IMR-90 (cell line): ENCODE measurements at regions not wholly inside any gene's neighbourhood (a gene's known extent, or its start where the extent isn't known, plus 50 kb on each side); places are given as distances from the start of the nearest gene placed in this dataset.

ENCODE experiments used
- ATAC-seq: fragments of 200-7000 bp; cut with Tn5 transposase; 2 replicates; pipeline ENCODE4 v1.9.1; 2020; ENCODE audit warnings: low read depth, mild to moderate bottlenecking, moderate library complexity
- BruUV-seq: library from RNA; stranded (reverse); fragments of 400-500 nt; replicated peaks from 2 replicates; lab custom pipeline; 2021; lab: Mats Ljungman, UMichigan
- CTCF ChIA-PET: fragments of 300-600 bp; formaldehyde crosslinking; extraction: SDS; loops from one replicate; lab custom pipeline; 2021; ENCODE audit warnings: antibody characterized with exemption; lab: Yijun Ruan, JAX
- POLR2A ChIA-PET: fragments of 300-600 bp; sonication (Branson Sonifier 250); formaldehyde crosslinking; loops from one replicate; lab custom pipeline; 2022; ENCODE audit warnings: antibody characterized with exemption; ENCODE audit not compliant: unreplicated experiment; lab: Charles Lee
- DNase-seq: peaks from one replicate; pipeline ENCODE4 v3.0.0; 2013
- H2AFZ ChIP-seq: replicated peaks from 2 replicates; pipeline ENCODE3; 2013; ENCODE audit warnings: low read length, mild to moderate bottlenecking; ENCODE audit not compliant: poor library complexity
- H2AK5ac ChIP-seq: 2 replicates; pipeline ENCODE4 v1.6.1; 2013; ENCODE audit warnings: low read depth, low read length, inconsistent platforms
- H2AK9ac ChIP-seq: replicated peaks from 2 replicates; pipeline ENCODE3; 2013; ENCODE audit warnings: mild to moderate bottlenecking, low read depth, low read length, moderate library complexity; ENCODE audit not compliant: poor library complexity
- H2BK120ac ChIP-seq: 2 replicates; pipeline ENCODE4 v1.6.1; 2013; ENCODE audit warnings: low read depth, low read length, inconsistent platforms
- H2BK15ac ChIP-seq: 3 replicates; pipeline ENCODE4 v1.6.1; 2013; ENCODE audit warnings: low read depth, low read length, inconsistent platforms
- H2BK20ac ChIP-seq: 2 replicates; pipeline ENCODE4 v1.6.1; 2013; ENCODE audit warnings: low read depth, mild to moderate bottlenecking, inconsistent platforms, low read length, moderate library complexity
- H2BK5ac ChIP-seq: 2 replicates; pipeline ENCODE4 v1.6.1; 2013; ENCODE audit warnings: mild to moderate bottlenecking, low read depth, low read length, inconsistent platforms; ENCODE audit not compliant: poor library complexity, severe bottlenecking
- H3K14ac ChIP-seq: replicated peaks from 2 replicates; pipeline ENCODE4 v1.6.1; 2013; ENCODE audit warnings: low read depth, low read length, inconsistent platforms
- H3K18ac ChIP-seq: 2 replicates; pipeline ENCODE4 v1.6.1; 2013; ENCODE audit warnings: low read depth, low read length, control low read depth
- H3K23ac ChIP-seq: 2 replicates; pipeline ENCODE4 v1.6.1; 2013; ENCODE audit warnings: low read depth, low read length, inconsistent platforms
- H3K27ac ChIP-seq: 2 replicates; pipeline ENCODE4 v1.5.1; 2013; ENCODE audit warnings: mild to moderate bottlenecking, control low read depth, low read length; ENCODE audit not compliant: insufficient read depth
- H3K27me3 ChIP-seq: 2 replicates; pipeline ENCODE4 v1.6.1; 2013; ENCODE audit warnings: low read length; ENCODE audit not compliant: control insufficient read depth, insufficient read depth
- H3K36me3 ChIP-seq: 2 replicates; pipeline ENCODE4 v1.6.1; 2013; ENCODE audit warnings: low read length, mixed read lengths; ENCODE audit not compliant: control insufficient read depth, insufficient read depth
- H3K4ac ChIP-seq: 2 replicates; pipeline ENCODE4 v1.6.1; 2013; ENCODE audit warnings: low read depth, low read length, inconsistent platforms
- H3K4me1 ChIP-seq: 2 replicates; pipeline ENCODE4 v1.6.1; 2013; ENCODE audit warnings: low read length, mixed read lengths; ENCODE audit not compliant: control insufficient read depth, insufficient read depth
- H3K4me2 ChIP-seq: 2 replicates; pipeline ENCODE4 v1.6.1; 2013; ENCODE audit warnings: low read depth, mild to moderate bottlenecking, control low read depth, low read length, moderate library complexity
- H3K4me3 ChIP-seq: 2 replicates; pipeline ENCODE4 v1.5.1; 2013; ENCODE audit warnings: low read depth, mild to moderate bottlenecking, control low read depth, low read length, moderate library complexity; ENCODE audit not compliant: insufficient read depth
- H3K56ac ChIP-seq: 2 replicates; pipeline ENCODE4 v1.6.1; 2013; ENCODE audit warnings: low read length, inconsistent platforms; ENCODE audit not compliant: insufficient read depth; ENCODE audit errors: extremely low read depth
- H3K79me1 ChIP-seq, 2 experiments: 2 replicates each; pipeline ENCODE4 v1.6.1; 2013; ENCODE audit warnings: low read length in 2 of 2, inconsistent platforms in 1 of 2, low read depth in 1 of 2
- H3K9ac ChIP-seq: 2 replicates; pipeline ENCODE4 v1.6.1; 2013; ENCODE audit warnings: low read depth, low read length, control low read depth
- H3K9me1 ChIP-seq: 2 replicates; pipeline ENCODE4 v1.6.1; 2013; ENCODE audit warnings: low read length, inconsistent platforms; ENCODE audit not compliant: insufficient read depth
- H3K9me3 ChIP-seq: 2 replicates; pipeline ENCODE4 v1.6.1; 2013; ENCODE audit warnings: low read length; ENCODE audit not compliant: control insufficient read depth, insufficient read depth
- H4K20me1 ChIP-seq: 2 replicates; pipeline ENCODE4 v1.6.1; 2013; ENCODE audit warnings: low read length, inconsistent platforms; ENCODE audit not compliant: insufficient read depth
- H4K5ac ChIP-seq: 2 replicates; pipeline ENCODE4 v1.6.1; 2013; ENCODE audit warnings: mild to moderate bottlenecking, low read depth, low read length, control low read depth
- H4K8ac ChIP-seq, 2 experiments: 2 replicates each; pipeline ENCODE4 v1.6.1; 2013; ENCODE audit warnings: low read depth in 2 of 2, low read length in 2 of 2, control low read depth in 1 of 2, inconsistent platforms in 1 of 2
- H4K91ac ChIP-seq: 2 replicates; pipeline ENCODE4 v1.6.1; 2013; ENCODE audit warnings: low read depth, low read length, inconsistent platforms; ENCODE audit not compliant: insufficient read depth
- BHLHE40 ChIP-seq: fragments of 150-350 bp; IDR thresholded peaks from 2 replicates; pipeline ENCODE4 v1.6.1; 2016; ENCODE audit warnings: mild to moderate bottlenecking, low read depth, low read length
- CEBPB ChIP-seq: IDR thresholded peaks from 2 replicates; pipeline ENCODE4 v1.6.1; 2012; ENCODE audit warnings: low read depth, low read length, improper control_type of control experiment
- CHD1 ChIP-seq: IDR thresholded peaks from 2 replicates; pipeline ENCODE4 v1.6.1; 2012; ENCODE audit warnings: low read depth, low read length, improper control_type of control experiment
- FOS ChIP-seq: fragments of 150-350 bp; IDR thresholded peaks from 2 replicates; pipeline ENCODE4 v1.6.1; 2016; ENCODE audit warnings: low read depth, low read length
- MAFK ChIP-seq: IDR thresholded peaks from 2 replicates; pipeline ENCODE4 v1.6.1; 2012; ENCODE audit warnings: low read depth, low read length, improper control_type of control experiment
- MAZ ChIP-seq: IDR thresholded peaks from 2 replicates; pipeline ENCODE4 v1.6.1; 2012; ENCODE audit warnings: low read depth, mild to moderate bottlenecking, low read length, improper control_type of control experiment, moderate library complexity, borderline replicate concordance
- MXI1 ChIP-seq: IDR thresholded peaks from 2 replicates; pipeline ENCODE4 v1.6.1; 2012; ENCODE audit warnings: low read depth, mild to moderate bottlenecking, low read length, moderate library complexity, borderline replicate concordance
- NFE2L2 ChIP-seq: fragments of 150-350 bp; IDR thresholded peaks from 2 replicates; pipeline ENCODE4 v1.6.1; 2016; ENCODE audit warnings: low read depth, mild to moderate bottlenecking, low read length
- POLR2A ChIP-seq: IDR thresholded peaks from 2 replicates; pipeline ENCODE4 v1.6.1; 2012; ENCODE audit warnings: mild to moderate bottlenecking, low read depth, low read length
- RAD21 ChIP-seq: IDR thresholded peaks from 2 replicates; pipeline ENCODE4 v1.6.1; 2012; ENCODE audit warnings: low read length, improper control_type of control experiment
- RCOR1 ChIP-seq: IDR thresholded peaks from 2 replicates; pipeline ENCODE4 v1.6.1; 2012; ENCODE audit warnings: mild to moderate bottlenecking, low read length, improper control_type of control experiment; ENCODE audit not compliant: insufficient replicate concordance
- RFX5 ChIP-seq: IDR thresholded peaks from 2 replicates; pipeline ENCODE4 v1.8.0; 2012; ENCODE audit warnings: low read depth, mild to moderate bottlenecking, low read length, moderate library complexity
- SMC3 ChIP-seq: fragments of 150-350 bp; IDR thresholded peaks from 2 replicates; pipeline ENCODE4 v1.6.1; 2016; ENCODE audit warnings: low read depth, mild to moderate bottlenecking, antibody characterized with exemption, low read length, moderate library complexity
- WGBS, 2 experiments: methylation state at CpG; one replicate each; pipeline versions ENCODE4 v1.1.5 to v1.1.7; 2013; ENCODE audit warnings: missing lambda C conversion rate in 2 of 2; ENCODE audit not compliant: insufficient read length in 1 of 2; ENCODE audit errors: extremely low coverage in 2 of 2; 5-methylcytosine and 5-hydroxymethylcytosine counted together
- dilution Hi-C: fragments of 300-500 bp; cut with HindIII; formaldehyde crosslinking; loops from one replicate; pipeline ENCODE4 v1.14.3; 2018; ENCODE audit warnings: low sequenced_read_pairs; ENCODE audit not compliant: unreplicated experiment
- in situ Hi-C: fragments of 300-500 bp; cut with MboI; formaldehyde crosslinking; loops from 3 replicates; pipeline ENCODE4 v1.14.3; 2019; ENCODE audit warnings: low sequenced_read_pairs, inconsistent platforms, mixed read lengths
- intact Hi-C: fragments of 100-400 bp; cut with micrococcal nuclease; formaldehyde crosslinking; loops from 2 replicates; pipeline ENCODE4 v1.10.0; 2022
- TF ChIP-seq, protein P1 (sequence below): conservative IDR thresholded peaks from 2 replicates; pipeline ENCODE4 v1.5.1; 2012; ENCODE audit warnings: mild to moderate bottlenecking, low read depth, low read length, improper control_type of control experiment
- TF ChIP-seq, protein P2 (sequence below): fragments of 150-350 bp; IDR thresholded peaks from 2 replicates; pipeline ENCODE4 v1.6.1; 2016; ENCODE audit warnings: low read depth, mild to moderate bottlenecking, low read length, moderate library complexity, borderline replicate concordance
- TF ChIP-seq, protein P3 (sequence below): fragments of 150-350 bp; IDR thresholded peaks from 2 replicates; pipeline ENCODE4 v1.6.1; 2017; ENCODE audit warnings: mild to moderate bottlenecking, antibody characterized with exemption, low read length, low read depth

DNA sequence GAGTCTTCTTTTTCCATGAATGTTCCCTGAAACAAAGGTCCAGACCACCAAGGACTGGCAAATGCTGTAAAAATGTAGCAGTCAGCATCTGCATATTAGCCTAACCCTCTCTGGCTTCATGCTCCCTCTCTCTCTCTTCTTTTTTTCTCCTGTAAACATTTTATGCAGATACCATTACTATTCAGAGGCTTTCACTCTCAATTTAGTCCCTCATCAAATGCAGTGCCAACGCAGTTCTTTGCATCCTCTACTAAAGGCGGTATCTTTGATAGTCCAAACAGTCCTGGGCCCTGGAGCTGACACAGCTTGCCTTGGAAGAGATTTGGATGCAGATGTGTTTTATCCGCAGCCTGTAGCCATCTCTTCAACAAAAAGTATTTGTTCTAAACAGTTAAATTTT is 167.1 kb upstream of the MMS22L start:
- H3K36me3 ChIP-seq: no peaks in the 10 kb centered on the region
- no peak overlapping the region for H4K91ac ChIP-seq
- no peak overlapping the region for H2BK20ac ChIP-seq
- intact Hi-C loops (no loop called here), dilution Hi-C loops (no loop called here), in situ Hi-C loops (no loop called here)
- no peaks in the 10 kb centered on the region for H3K9me1 ChIP-seq
- H3K9ac ChIP-seq: no peak overlapping the region
- H3K27me3 ChIP-seq: no peaks in the 10 kb centered on the region
- H3K4me3 ChIP-seq: no peak overlapping the region
- no peak overlapping the region for H2BK15ac ChIP-seq
- no peaks in the 10 kb centered on the region for H3K79me1 ChIP-seq
- no peak overlapping the region for H3K27ac ChIP-seq
- H4K8ac ChIP-seq: no peak overlapping the region
- H3K4me1 ChIP-seq: no peaks in the 10 kb centered on the region
- H2BK5ac ChIP-seq: no peak overlapping the region
- H2BK120ac ChIP-seq: no peak overlapping the region
- H3K56ac ChIP-seq: no peak overlapping the region
- TF ChIP-seq RAD21 (no peak), CHD1 (no peak), RCOR1 (no peak), MXI1 (no peak), CEBPB (no peak), POLR2A (no peak), NFE2L2 (no peak), MAZ (no peak), FOS (no peak), MAFK (no peak), RFX5 (no peak), SMC3 (no peak), BHLHE40 (no peak)
- TF ChIP-seq, protein P1, sequence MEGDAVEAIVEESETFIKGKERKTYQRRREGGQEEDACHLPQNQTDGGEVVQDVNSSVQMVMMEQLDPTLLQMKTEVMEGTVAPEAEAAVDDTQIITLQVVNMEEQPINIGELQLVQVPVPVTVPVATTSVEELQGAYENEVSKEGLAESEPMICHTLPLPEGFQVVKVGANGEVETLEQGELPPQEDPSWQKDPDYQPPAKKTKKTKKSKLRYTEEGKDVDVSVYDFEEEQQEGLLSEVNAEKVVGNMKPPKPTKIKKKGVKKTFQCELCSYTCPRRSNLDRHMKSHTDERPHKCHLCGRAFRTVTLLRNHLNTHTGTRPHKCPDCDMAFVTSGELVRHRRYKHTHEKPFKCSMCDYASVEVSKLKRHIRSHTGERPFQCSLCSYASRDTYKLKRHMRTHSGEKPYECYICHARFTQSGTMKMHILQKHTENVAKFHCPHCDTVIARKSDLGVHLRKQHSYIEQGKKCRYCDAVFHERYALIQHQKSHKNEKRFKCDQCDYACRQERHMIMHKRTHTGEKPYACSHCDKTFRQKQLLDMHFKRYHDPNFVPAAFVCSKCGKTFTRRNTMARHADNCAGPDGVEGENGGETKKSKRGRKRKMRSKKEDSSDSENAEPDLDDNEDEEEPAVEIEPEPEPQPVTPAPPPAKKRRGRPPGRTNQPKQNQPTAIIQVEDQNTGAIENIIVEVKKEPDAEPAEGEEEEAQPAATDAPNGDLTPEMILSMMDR: no peak
- TF ChIP-seq, protein P2, sequence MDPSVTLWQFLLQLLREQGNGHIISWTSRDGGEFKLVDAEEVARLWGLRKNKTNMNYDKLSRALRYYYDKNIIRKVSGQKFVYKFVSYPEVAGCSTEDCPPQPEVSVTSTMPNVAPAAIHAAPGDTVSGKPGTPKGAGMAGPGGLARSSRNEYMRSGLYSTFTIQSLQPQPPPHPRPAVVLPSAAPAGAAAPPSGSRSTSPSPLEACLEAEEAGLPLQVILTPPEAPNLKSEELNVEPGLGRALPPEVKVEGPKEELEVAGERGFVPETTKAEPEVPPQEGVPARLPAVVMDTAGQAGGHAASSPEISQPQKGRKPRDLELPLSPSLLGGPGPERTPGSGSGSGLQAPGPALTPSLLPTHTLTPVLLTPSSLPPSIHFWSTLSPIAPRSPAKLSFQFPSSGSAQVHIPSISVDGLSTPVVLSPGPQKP: no peak
- TF ChIP-seq, protein P3, sequence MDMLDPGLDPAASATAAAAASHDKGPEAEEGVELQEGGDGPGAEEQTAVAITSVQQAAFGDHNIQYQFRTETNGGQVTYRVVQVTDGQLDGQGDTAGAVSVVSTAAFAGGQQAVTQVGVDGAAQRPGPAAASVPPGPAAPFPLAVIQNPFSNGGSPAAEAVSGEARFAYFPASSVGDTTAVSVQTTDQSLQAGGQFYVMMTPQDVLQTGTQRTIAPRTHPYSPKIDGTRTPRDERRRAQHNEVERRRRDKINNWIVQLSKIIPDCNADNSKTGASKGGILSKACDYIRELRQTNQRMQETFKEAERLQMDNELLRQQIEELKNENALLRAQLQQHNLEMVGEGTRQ: no peak
- ChIA-PET CTCF (no interaction called here), POLR2A (no interaction called here)
- H2AK5ac ChIP-seq: no peak overlapping the region
- no peak overlapping the region for H2AFZ ChIP-seq
- no peak overlapping the region for H4K5ac ChIP-seq
- H3K18ac ChIP-seq: no peak overlapping the region
- no peaks in the 10 kb centered on the region for H4K20me1 ChIP-seq
- H3K4ac ChIP-seq: no peak overlapping the region
- no CpG with 5 or more reads among the region's 3 CpGs for WGBS, 2 experiments
- BruUV-seq: no TSS peak
- no peaks in the 10 kb centered on the region for H3K9me3 ChIP-seq
- DNase-seq (no peak), ATAC-seq (no peak)
- H2AK9ac ChIP-seq: no peak overlapping the region
- H3K4me2 ChIP-seq: no peak overlapping the region
- H3K23ac ChIP-seq: no peak overlapping the region
- no peak overlapping the region for H3K14ac ChIP-seq
